ENCODE measurements at regions not wholly inside any gene's neighbourhood (a gene's known extent, or its start where the extent isn't known, plus 50 kb on each side); places are given as distances from the start of the nearest gene placed in this dataset.

GRCh38 chr10:23694921-23695824 lies 256.3 kb downstream of the OTUD1 start:
- in situ Hi-C loops (cut with MboI): loop anchor here (5.0 kb wide), 1 partner anchor 378 kb away; no protein-coding TSS in a partner anchor
- Histone ChIP-seq H3K9me3 (replicated peaks; ENCODE audit: control insufficient read depth, insufficient read depth, low read length) (no peaks in the 10 kb centered on the region), H3K4me2 (ENCODE audit: control insufficient read depth, insufficient read depth) (no peak overlapping the region), H4K20me1 (ENCODE audit: control insufficient read depth, insufficient read depth) (no peaks in the 10 kb centered on the region), H3K9ac (ENCODE audit: control insufficient read depth, insufficient read depth, low read length) (no peak overlapping the region), H3K36me3 (ENCODE audit: control insufficient read depth in 2 of 2, insufficient read depth in 2 of 2, low read length in 1 of 2) (no peaks in the 10 kb centered on the region), H2AFZ (ENCODE audit: control insufficient read depth, low read depth, low read length) (no peak overlapping the region), H3K27ac (ENCODE audit: control insufficient read depth, insufficient read depth) (no peak overlapping the region), H3K79me2 (ENCODE audit: control insufficient read depth, insufficient read depth, low read length) (no peaks in the 10 kb centered on the region), H3K4me3 (no peak overlapping the region), H3K4me1 (ENCODE audit: control insufficient read depth, insufficient read depth, low read length) (no peaks in the 10 kb centered on the region), H3K27me3 (replicated peaks in 1 of 2; ENCODE audit: control insufficient read depth in 2 of 2, insufficient read depth in 2 of 2, low read length in 1 of 2) (peaks cover 4 to 7% of the 10 kb centered on the region in 2 experiments; a peak in 3 of 4 replicates)
- intact Hi-C loops (cut with micrococcal nuclease; ENCODE audit: unreplicated experiment): no loop called here
- 3% methylated on average over 31 of the region's 63 CpGs for WGBS (ENCODE audit: insufficient coverage, insufficient replicate concordance, low lambda C conversion rate, missing lambda C conversion rate)
- ChIA-PET CTCF (no interaction called here), RAD21 (ENCODE audit: unreplicated experiment) (no interaction called here), POLR2A (no interaction called here), SMC1A (ENCODE audit: uncharacterized antibody, unreplicated experiment) (no interaction called here)
- ATAC-seq (no peak), DNase-seq (ENCODE audit: low read depth, low spot score) (no peak), FAIRE-seq (no peak)
- BruUV-seq (replicated peaks): no TSS peak
- TF ChIP-seq E4F1 (IDR thresholded peaks at IDR 0.05; ENCODE audit: borderline replicate concordance, partially characterized antibody) (no peak), ATF2 (IDR thresholded peaks at IDR 0.05; ENCODE audit: low read length) (no peak), GABPA (IDR thresholded peaks at IDR 0.05; ENCODE audit: low read depth) (no peak), HDGF (IDR thresholded peaks at IDR 0.05) (no peak), ZBTB4 (CRISPR knock-in tag; IDR thresholded peaks at IDR 0.05) (no peak), IKZF2 (IDR thresholded peaks at IDR 0.05) (no peak), HDAC6 (IDR thresholded peaks at IDR 0.05; ENCODE audit: unreplicated experiment) (no peak), YY1 (IDR thresholded peaks at IDR 0.05; ENCODE audit: low read depth, low read length) (no peak), HSF1 (IDR thresholded peaks at IDR 0.05; ENCODE audit: low read depth, low read length) (no peak), RELA (IDR thresholded peaks at IDR 0.05; ENCODE audit: borderline replicate concordance, partially characterized antibody) (no peak), CREB1 (IDR thresholded peaks at IDR 0.05; ENCODE audit: low read depth) (no peak)

Measured in GM12878 (cell line).